GM12892 (cell line): ENCODE measurements at regions not wholly inside any gene's neighbourhood (a gene's known extent, or its start where the extent isn't known, plus 50 kb on each side); places are given as distances from the start of the nearest gene placed in this dataset.

Experiments
- DNase-seq: peaks from one replicate; pipeline ENCODE4 v3.0.0; 2011; ENCODE audit not compliant: insufficient read length
- FAIRE-seq: peaks from 2 replicates; lab custom pipeline; 2011; peaks lifted over from hg19 to GRCh38; lab: Jason Lieb, UNC
- POLR2A ChIP-seq: IDR thresholded peaks from 2 replicates; pipeline ENCODE4 v1.6.1; 2011; ENCODE audit warnings: low read depth, low read length, control low read depth
- POLR2AphosphoS5 ChIP-seq: IDR thresholded peaks from 2 replicates; pipeline ENCODE4 v1.6.1; 2011; ENCODE audit warnings: low read depth, low read length, control low read depth
- TAF1 ChIP-seq: IDR thresholded peaks from 2 replicates; pipeline ENCODE4 v1.6.1; 2011; ENCODE audit warnings: low read depth, mild to moderate bottlenecking, control low read depth, low read length, borderline replicate concordance

GRCh38 chr18:45496741-45497140, 118.5 kb upstream of the SLC14A2 start:
- TF ChIP-seq POLR2A (no peak), TAF1 (no peak), POLR2AphosphoS5 (no peak)
- FAIRE-seq (no peak), DNase-seq (no peak)

GRCh38 chr18:45497595-45498286, 117.5 kb upstream of the SLC14A2 start:
- DNase-seq (no peak), FAIRE-seq (no peak)
- TF ChIP-seq TAF1, result no peak
- no peak for TF ChIP-seq POLR2AphosphoS5
- TF ChIP-seq POLR2A, result no peak

- TF ChIP-seq TAF1, result no peak
- TF ChIP-seq POLR2AphosphoS5, result no peak
- no peak for TF ChIP-seq POLR2A
- no peak for DNase-seq
- FAIRE-seq, result no peak
Observed at GRCh38 chr18:45498287-45498658, 117.0 kb upstream of the SLC14A2 start.

- TF ChIP-seq POLR2AphosphoS5, result no peak
- TF ChIP-seq TAF1, result no peak
- no peak for TF ChIP-seq POLR2A
- DNase-seq (no peak), FAIRE-seq (no peak)
Observed at GRCh38 chr18:45503990-45504389, 111.3 kb upstream of the SLC14A2 start.

- TF ChIP-seq POLR2A, result no peak
- no peak for TF ChIP-seq TAF1
- no peak for TF ChIP-seq POLR2AphosphoS5
- no peak for FAIRE-seq
Observed at GRCh38 chr18:45505497-45506206, 109.6 kb upstream of the SLC14A2 start.

GRCh38 chr18:45506951-45507350, 108.3 kb upstream of the SLC14A2 start:
- TF ChIP-seq POLR2A (no peak), TAF1 (no peak), POLR2AphosphoS5 (no peak)

More at GRCh38 chr18:45505497-45506206, 109.6 kb upstream of the SLC14A2 start:
- DNase-seq, result no peak

GRCh38 chr18:45509535-45509934, 105.7 kb upstream of the SLC14A2 start:
- FAIRE-seq (no peak), DNase-seq (no peak)

More at GRCh38 chr18:45506951-45507350, 108.3 kb upstream of the SLC14A2 start:
- FAIRE-seq (no peak), DNase-seq (no peak)

GRCh38 chr18:45510656-45511055, 104.6 kb upstream of the SLC14A2 start:
- FAIRE-seq, result no peak
- TF ChIP-seq POLR2A (no peak), POLR2AphosphoS5 (no peak), TAF1 (no peak)
- DNase-seq, result no peak

More at GRCh38 chr18:45509535-45509934, 105.7 kb upstream of the SLC14A2 start:
- TF ChIP-seq TAF1, result no peak
- TF ChIP-seq POLR2AphosphoS5, result no peak
- TF ChIP-seq POLR2A, result no peak

- TF ChIP-seq TAF1 (no peak), POLR2A (no peak), POLR2AphosphoS5 (no peak)
- no peak for DNase-seq
- FAIRE-seq, result no peak
Observed at GRCh38 chr18:45512363-45512953, 102.8 kb upstream of the SLC14A2 start.

- TF ChIP-seq TAF1 (no peak), POLR2A (no peak), POLR2AphosphoS5 (no peak)
- DNase-seq (no peak), FAIRE-seq (no peak)
Observed at GRCh38 chr18:45517181-45517741, 98.0 kb upstream of the SLC14A2 start.

- DNase-seq, result no peak
- no peak for TF ChIP-seq POLR2A
- TF ChIP-seq POLR2AphosphoS5, result no peak
- no peak for TF ChIP-seq TAF1
- no peak for FAIRE-seq
Observed at GRCh38 chr18:45518311-45519155, 96.7 kb upstream of the SLC14A2 start.
